GM12873 (cell line): ENCODE measurements at regions not wholly inside any gene's neighbourhood (a gene's known extent, or its start where the extent isn't known, plus 50 kb on each side); places are given as distances from the start of the nearest gene placed in this dataset.

Experiments used
- TF ChIP-seq, protein P1 (sequence below): IDR thresholded peaks from 2 replicates; pipeline ENCODE4 v1.5.1; 2012; ENCODE audit warnings: low read depth, mild to moderate bottlenecking, moderate library complexity, low read length, control low read depth; ENCODE audit not compliant: insufficient read depth; ENCODE audit errors: missing control alignments

GRCh38 chr14:87617079-87617478 is 375.9 kb downstream of the GALC start:
- TF ChIP-seq, protein P1, sequence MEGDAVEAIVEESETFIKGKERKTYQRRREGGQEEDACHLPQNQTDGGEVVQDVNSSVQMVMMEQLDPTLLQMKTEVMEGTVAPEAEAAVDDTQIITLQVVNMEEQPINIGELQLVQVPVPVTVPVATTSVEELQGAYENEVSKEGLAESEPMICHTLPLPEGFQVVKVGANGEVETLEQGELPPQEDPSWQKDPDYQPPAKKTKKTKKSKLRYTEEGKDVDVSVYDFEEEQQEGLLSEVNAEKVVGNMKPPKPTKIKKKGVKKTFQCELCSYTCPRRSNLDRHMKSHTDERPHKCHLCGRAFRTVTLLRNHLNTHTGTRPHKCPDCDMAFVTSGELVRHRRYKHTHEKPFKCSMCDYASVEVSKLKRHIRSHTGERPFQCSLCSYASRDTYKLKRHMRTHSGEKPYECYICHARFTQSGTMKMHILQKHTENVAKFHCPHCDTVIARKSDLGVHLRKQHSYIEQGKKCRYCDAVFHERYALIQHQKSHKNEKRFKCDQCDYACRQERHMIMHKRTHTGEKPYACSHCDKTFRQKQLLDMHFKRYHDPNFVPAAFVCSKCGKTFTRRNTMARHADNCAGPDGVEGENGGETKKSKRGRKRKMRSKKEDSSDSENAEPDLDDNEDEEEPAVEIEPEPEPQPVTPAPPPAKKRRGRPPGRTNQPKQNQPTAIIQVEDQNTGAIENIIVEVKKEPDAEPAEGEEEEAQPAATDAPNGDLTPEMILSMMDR = no peak

GRCh38 chr14:87615822-87616679 is 376.9 kb downstream of the GALC start:
- TF ChIP-seq, protein P1 = peak; percentile 86

GRCh38 chr14:87615047-87615446 is 377.9 kb downstream of the GALC start:
- TF ChIP-seq, protein P1 = no peak

DNA sequence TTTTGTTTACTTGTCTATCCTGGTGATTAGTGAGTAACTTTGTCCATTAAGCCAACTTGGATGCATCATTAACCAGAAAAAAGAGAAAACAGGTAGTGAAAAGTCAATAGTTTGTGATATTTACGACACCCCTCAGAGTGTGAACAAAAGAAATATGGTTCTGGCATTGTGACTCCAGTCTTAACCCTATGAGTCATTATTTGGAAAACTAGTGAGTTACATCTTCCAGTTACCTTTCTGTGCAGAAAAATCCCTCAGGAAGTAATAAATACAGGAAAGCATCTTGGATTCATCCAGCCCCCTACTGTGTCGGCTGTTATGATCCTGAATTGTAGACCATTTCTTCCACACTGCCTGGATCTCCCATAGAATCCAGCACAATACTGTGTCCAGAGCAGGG is 379.1 kb downstream of the GALC start:
- TF ChIP-seq, protein P1 = no peak

GRCh38 chr14:87601036-87601435 is 391.9 kb downstream of the GALC start:
- TF ChIP-seq, protein P1 = no peak

DNA sequence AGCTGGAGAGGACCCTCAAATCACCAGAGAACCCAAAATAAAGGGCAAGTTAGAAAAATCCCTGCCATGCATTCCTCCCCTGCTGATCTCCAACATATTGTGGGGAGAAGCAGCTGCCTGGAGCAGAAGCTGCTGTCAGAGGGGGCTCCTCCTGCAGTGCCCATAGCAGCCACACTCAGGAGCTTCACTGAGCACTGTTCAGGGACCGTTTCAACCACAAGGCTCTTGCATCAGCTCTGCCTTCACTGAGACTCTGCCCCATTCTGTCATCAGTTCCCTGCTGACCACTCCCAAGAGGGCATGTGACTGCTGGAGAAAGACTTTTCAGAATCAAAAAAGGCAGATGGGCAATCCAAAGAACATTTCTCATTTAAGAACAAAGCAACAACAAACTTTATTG is 392.7 kb downstream of the GALC start:
- TF ChIP-seq, protein P1 = no peak

- TF ChIP-seq, protein P1 = no peak
These were observed 411.7 kb downstream of the GALC start for GRCh38 chr14:87581298-87581697.
